LHCN-M2 (cell line): ENCODE measurements at regions not wholly inside any gene's neighbourhood (a gene's known extent, or its start where the extent isn't known, plus 50 kb on each side); places are given as distances from the start of the nearest gene placed in this dataset.

Source experiments
- DNase-seq: peaks from one replicate; pipeline ENCODE4 v3.0.0-alpha.2; 2012; ENCODE audit warnings: low read depth

DNA sequence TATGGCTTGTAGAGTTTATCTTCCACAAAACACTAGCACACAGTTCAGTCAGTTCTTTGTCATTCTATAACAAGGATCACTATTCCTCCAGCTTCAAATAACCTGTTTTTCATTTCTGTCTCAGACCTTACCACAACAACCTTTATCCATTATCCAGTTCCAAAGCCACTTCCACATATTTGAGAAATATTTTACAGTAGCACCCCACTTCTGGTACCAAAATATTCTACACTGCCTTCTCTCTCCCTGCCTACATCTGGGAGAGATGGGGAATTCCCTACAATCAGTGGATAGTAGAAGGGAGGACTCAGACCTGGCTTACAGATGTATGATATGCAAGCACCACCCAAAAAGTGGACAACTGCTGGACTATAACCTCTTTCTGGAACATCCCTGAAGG is 651.4 kb downstream of the ADGRL2 start:
- no peak for DNase-seq

DNA sequence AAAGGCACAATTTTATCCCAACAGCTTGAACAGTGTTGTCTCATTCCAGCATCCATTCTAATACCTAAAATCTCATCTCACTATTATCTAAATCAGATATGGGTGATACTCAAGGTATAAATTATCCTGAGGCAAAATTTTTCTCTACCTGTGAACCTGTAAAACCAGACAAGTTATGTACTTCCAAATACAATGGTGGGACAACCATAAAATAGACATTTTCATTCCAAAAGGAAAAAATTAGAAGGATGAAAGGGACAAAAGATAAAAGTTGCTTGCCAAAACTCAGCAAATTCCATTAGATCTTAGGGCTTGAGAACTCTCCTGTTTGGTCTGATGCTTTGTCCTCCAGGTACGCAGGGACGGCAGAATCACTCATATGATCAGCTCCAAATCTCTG is 650.5 kb downstream of the ADGRL2 start:
- no peak for DNase-seq

DNA sequence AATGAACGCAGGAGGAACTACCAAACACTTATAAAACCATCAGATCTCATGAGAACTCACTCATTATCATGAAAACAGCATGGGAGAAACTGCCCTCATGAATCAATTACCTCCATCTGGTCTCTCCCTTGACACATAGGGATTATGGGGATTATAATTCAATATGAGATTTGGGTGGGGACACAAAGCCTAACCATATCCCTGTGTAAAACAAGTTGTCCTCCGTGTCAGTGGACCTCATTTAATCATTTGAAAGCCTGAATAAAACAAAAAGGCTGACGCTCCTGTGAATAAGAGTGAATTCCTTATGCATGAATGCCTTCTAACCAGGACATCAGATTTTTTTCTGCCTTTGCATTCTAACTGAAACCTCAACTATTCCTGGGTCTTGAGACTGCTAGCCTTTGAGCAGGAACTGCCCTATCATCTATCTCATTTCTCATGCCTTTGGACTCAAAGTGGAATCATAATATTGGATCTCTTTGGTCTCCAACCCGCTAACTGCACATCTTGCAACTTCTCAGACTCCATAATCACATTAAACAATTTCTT is 648.8 kb downstream of the ADGRL2 start:
- DNase-seq = peak; percentile 14

DNA sequence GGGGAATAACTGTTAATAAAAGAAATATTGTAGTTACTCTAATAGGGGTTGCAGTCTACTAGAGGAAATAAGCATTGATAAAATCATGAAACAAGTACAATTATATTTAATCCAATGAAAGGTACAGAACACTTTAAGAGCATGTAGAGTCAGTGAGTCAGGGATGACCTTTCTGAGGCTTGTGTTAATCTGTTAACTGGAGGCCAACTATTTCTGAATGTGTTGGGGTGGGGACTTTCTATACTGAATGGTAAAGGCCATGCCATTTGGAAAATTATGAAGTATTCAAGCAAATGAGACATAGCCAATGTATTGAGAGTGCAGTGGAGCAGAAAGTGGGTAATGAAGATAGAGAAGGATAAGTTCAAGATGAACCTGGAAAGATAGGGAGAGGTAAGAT is 646.2 kb downstream of the ADGRL2 start:
- no peak for DNase-seq

DNA sequence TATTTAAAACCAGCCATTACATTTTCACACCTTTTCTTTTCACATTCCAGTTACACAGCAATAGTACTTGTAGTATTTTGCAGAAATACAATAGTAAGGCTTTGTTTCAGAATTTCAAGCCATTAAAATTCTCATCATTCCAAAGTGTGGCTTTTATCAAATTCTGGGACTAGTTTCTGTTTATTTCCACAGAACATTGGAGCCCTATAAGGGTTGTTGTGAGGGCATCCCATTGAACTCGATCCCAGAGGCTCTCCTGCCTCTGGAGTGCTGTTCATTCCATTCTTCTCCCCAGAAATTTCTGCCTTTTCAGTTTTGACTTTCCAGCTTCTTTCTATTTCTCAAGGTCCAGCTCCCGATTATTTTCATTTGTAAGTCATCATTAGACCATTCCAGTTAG is 645.5 kb downstream of the ADGRL2 start:
- DNase-seq = no peak

DNA sequence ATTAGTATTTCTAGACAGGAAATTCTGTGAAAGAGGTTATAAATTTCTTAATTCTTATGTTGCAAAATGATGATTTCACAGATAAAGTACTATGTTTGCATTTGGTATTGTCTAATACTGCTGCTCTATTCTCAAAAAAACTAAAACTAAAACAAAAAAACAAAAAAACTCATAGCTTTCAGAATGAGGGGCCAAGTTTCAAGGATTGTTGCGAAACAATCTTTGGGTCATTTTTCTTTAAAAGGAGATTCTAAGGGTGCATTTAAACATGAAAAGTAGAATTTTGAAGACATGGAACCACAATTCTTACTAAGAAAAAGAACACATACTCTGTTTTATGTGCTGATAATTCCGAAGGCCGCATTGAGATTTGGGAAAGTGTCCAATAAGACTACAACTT is 645.1 kb downstream of the ADGRL2 start:
- DNase-seq = no peak

DNA sequence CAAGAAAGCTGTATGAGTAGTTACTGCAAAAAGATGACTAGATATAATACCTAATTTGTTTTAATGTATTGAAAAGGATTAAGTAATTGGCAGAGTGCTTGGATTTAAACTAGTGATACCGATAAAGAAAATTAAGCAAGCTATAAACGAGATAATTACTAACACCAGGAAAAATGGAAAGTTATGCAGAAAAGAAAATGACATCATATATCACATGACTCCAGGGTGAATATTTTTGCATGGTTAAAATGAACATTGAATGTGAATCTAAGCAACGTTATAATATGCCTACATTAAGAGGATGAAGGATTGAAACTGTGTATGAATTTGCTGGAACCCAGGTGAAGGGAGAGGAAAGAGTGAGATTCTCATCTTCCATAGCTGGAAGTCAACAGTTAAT is 644.4 kb downstream of the ADGRL2 start:
- no peak for DNase-seq

DNA sequence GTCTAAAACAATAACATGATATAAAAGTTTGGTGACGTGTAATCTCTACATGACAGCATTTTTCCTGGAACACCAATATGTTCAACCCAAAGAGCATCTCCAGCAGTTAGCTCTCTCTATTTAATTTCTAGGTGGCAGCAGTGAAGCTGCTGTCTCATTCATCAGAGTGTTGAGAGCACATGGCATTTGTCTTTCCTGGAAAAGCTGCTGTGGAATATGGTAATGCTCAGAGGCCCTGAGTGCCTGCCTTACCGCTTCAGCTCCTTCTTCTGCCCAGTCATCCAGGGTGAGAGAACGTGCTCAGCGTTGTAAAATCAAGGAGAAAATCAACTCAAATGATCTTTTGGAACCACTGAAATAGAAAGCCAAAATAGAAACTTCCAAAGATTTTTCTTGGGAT is 640.7 kb downstream of the ADGRL2 start:
- no peak for DNase-seq

DNA sequence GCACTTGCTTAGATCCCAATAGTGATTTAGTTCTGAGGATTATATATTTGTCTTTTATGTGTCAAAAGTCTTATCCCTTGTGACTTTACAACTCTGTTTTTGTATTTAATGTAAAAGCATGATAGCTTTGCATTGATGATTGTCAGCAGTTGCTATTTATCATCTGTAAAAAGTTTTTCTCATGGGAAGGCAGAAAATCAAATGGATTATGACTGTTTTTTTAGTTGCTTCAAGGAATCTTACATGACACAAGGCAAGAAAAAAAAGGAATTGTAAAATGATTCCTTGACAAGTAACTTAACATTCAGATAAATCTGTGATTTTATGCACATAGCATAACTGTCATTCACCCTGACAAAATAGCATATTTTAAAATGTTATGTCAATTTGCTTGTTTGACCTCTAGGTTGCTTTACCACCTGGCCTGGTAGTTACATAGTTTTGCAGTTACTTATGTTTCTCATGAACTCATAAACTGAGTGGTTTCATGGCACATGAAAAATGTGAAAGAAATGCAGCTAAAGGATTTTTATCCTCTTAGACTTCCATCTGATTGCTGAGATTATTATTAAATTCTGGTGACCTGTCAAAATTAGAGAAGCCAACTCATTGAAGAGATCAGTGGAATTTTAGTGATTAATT is 622.6 kb downstream of the ADGRL2 start:
- no peak for DNase-seq

DNA sequence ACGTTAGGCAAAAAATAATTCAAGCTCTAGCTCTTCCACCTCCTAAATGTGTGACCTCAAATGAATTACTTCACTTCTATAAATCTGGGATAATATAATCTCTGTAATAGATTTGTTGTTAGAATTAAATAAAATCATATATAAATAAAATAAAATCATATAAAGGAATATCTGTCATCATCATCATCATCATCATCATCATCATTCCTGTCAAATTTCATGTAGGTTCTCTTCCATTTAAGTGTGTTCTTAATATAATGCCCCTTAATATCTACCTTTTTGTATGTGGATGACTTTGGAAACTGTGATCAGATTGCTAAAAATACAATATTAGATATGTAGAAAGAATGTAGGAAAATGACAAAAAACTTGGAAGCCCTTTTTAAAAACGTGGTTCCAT is 621.0 kb downstream of the ADGRL2 start:
- no peak for DNase-seq

DNA sequence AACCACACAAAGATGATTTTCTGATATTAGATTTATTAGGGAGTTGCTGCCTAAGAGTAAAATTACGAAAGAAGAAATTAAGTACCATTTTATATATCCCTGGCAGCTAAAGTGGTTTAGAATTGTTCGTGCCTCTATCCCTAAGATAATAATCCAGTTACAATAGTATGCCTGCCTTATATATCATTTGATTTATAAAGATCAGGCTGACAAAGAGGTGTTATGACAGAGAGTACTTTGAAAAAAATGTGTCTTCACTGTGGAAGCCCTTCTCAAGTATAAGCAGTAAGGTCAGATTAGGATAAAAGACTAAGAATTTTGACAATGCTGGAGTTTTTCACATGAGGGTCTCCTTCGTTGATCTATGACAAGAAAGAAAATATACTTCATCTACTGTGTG is 619.9 kb downstream of the ADGRL2 start:
- DNase-seq = no peak

DNA sequence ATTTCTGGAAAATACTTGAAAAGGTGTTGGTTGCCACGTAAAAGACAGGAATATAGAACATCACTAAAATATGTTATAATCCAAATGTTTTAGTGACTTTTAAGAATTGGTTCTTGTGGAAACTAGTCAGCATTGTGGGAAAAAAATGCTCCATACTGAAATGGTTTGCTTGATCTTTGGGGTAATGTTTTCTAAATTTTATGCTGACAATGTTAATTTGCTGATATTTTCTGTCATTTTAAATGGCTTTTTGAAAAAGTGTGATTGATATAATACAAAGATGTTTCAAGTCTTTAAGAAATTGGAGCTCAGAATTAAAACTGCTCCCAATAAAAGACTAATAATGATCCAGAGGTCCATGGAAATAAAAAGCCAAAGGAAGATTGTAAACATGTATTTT is 610.9 kb downstream of the ADGRL2 start:
- no peak for DNase-seq

DNA sequence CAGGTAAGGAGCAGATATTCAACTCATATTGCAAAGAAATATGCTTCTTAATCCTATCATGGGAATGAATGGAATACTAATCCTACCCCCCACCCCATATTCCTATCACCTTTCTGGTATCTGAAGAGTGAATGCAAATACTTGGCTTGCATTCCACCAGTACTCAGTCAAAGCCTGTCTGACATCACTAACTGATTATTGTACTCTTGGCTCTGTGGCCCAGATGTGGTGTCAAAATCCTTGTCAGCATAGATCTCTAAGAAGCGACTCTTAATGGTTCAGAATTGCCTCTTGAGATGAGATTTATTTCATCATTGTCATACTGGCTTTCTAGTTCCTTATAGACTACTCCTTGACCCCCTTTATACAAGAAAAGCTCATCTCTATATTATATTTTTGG is 604.6 kb downstream of the ADGRL2 start:
- no peak for DNase-seq

DNA sequence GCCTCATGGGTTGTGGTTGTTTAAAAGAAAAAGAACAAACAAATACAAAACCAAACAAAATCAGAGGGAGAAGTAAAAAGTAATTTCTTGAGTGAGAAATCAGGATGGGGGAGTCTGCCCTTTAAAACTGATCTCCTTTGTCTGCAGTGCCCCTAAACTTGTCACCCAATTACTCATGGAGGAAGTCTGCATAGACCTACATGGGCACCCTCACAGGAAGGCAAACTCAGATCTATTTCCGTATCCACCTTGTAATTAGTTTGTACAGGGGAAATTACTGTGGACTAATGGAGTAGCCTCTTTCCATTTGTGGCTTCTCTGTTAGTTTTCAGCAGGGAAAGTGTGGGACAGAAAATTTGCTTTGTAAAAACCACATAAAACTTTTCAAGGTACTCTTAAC is 600.4 kb downstream of the ADGRL2 start:
- no peak for DNase-seq

DNA sequence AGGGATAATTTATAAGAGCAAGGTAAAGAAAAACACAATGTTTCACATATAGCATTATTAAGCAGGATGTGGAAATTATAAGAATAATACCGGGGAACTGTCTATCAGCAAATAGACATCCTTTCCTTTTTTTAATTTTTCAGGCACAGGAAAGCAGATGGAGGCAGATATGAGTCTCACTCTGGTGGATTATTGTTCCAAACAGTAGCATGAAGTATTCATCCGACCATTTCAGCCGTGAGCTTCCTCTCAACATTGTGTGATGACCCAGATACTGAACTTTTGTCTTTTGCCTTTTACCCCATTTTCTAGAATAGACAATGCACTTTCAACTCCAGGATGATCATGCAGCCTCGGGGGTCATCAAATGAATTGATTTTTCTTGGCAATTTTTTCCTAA is 599.8 kb downstream of the ADGRL2 start:
- no peak for DNase-seq

DNA sequence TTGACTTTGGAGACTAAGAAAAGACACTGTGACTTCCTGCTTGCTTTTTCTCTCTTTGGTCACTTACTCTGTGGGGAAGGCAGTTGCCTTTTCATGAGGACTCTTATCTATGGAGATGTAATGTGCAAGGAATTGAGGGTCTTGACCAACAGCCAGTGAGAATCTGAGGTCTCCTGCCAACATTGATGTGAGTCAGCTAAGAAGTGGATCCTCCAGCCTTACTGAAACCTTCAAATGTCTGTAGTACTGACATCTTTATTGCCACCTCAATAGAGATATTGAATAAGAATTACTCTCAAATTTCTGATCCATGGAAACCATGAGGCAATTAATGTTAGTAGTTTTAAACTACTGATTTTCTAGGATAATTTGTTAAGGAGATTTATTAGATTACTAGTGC is 598.4 kb downstream of the ADGRL2 start:
- DNase-seq = no peak

DNA sequence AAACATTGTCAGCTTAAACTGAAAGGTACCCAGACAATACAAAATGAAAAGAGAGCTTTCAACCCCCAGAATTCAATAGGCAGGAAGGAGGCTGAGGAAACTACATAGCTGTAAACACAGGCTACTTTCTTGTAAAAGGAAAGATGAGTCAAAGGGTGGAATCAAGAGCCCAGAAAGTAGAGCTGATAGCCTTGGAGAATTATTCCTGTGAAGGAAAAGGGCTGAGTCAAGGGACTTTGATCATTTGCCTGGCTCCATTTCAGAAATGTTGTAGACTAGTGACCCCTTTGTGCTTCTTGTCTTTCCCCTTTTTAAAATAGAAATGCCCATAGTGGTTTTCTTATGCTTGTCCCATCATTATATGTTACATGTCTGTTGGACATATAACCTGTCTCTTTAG is 597.6 kb downstream of the ADGRL2 start:
- DNase-seq = no peak

DNA sequence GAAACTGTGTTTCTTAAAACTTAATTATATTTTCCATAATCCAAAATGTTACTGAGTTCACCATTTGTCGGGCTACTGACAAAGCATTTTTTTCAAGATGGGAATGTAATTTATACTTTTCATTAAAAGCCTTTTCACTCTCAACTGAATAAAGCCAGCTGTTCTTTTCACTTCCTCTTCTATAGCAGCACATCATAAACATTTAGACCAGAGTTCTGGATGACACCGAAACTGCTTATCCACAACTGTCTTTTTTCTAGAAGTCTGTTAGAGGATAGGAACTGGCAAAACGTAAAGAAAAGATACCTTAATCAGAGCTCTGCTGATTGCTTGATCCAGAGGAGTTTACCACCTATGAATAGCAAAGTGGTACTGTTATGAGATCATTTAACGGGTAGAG is 594.7 kb downstream of the ADGRL2 start:
- no peak for DNase-seq

DNA sequence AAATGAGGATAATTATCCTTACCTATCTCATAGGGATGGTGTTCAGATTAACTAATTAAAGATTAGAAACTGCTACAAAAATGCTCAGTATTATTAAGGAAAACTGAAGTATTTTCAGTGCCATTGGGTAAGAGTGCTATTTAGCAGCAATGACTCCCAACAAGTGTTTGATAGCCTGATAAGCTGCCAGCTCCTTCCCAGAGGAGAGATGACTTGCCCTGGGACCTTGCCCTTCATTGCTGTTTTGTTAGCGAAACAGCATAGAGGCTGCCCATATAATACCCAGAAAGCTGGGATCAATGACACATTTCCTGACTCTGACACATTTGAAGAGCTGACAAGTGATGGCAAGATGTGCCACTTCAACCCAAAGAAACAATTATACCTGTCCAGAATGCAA is 592.2 kb downstream of the ADGRL2 start:
- DNase-seq = no peak

DNA sequence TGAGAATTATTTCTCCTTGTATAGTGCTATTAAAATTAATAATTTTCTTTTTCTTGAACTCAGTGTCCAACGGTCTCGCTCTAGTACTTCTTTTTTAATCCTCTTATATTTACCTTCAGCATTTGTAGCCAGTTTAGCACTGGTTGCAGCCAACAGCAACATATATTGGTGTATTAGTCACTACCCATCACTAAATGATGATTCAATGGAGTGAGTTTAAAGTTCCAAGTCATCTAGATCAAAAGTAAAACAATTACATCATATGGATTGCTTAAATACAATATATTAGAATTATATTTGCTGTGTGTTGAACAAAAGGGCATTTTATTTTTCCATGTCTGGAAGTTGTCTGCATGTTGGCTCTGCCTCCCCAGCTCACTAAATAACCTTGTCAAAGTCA is 591.8 kb downstream of the ADGRL2 start:
- DNase-seq = peak; percentile 13

DNA sequence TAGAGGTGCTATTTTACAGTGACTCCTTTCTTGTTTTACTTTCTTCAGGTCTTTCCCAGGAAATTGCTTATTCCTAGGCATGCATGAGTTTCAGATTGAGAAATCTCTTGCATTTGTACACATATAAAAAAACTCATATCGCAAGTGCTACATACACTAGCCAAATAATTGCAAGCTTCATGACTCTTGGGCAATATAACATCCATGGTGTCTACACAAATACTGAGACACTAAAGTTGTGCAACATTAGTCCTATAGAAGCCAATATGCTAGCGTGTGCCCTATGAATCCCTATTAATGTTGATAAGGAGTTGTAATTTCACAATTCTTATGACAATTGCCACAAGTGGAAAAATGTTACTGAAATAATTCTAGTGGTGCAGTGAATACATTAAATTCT is 591.0 kb downstream of the ADGRL2 start:
- no peak for DNase-seq

DNA sequence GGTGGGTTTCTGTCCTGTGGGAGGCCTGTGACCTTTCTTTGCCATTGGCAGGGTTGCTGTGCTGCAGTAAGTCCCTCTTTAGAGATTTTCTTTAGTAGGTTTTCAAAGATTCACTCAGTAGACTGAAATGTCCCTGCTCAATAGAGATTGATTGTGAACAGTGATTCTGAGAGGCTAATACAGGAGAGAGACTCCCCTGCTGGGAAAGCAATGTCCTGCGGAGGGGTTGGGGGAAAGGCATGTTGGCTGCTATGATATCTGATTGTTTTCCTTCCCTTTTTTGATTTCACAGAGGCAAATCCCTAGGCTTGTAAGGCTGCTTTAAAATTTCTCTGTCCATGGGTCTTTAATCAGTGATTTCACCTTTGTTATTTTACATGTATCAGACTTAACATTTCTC is 589.9 kb downstream of the ADGRL2 start:
- DNase-seq = no peak

DNA sequence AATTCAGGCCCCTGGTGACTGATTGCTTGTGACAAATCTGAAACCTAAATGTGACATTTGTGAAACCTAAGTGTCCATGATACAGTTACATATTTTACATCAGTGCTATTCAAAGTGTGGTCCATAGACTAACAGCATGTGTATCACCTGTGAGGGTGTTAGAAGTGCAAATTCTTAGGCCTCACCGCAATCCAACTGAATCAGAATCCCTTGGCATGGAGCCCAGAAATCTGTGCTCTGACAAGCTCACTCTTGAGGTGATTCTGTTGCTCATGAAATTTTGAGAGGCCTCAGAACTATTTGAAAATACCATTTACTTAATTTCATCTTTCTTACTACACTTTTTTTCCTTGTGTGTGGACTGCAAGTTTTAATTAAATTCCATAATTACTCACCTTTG is 587.9 kb downstream of the ADGRL2 start:
- peak; percentile 44 for DNase-seq

DNA sequence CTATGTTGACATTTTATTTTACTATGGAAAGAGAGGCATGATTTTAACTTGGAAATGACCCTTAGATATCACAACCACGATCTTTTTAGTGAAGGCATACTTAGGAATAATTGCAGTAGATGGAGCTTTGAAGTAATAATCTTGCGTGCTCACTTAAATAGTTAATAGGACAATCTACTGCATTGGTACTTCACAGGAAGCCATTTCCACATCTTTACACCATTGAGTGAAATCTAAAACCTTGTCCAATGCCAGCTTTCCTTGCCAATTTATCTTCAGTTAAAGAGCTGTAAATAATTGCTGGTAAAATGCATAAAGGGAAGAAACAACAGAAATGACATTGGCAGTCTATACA is 586.3 kb downstream of the ADGRL2 start:
- no peak for DNase-seq
